Smooth muscle cell (in vitro differentiated cells): ENCODE measurements at regions not wholly inside any gene's neighbourhood (a gene's known extent, or its start where the extent isn't known, plus 50 kb on each side); places are given as distances from the start of the nearest gene placed in this dataset.
A peak's percentile ranks its signal among the peaks of the same experiment; 100 is the strongest.

Experiments used
- DNase-seq: peaks from one replicate; lab custom pipeline; 2025; ENCODE audit not compliant: unreplicated experiment; lab: John Stamatoyannopoulos, UW
- H2AFZ ChIP-seq: fragments of 200-600 bp; sonication (generic); 2 replicates; pipeline ENCODE4 v1.6.0; 2016; ENCODE audit warnings: antibody characterized with exemption, low read depth, mild to moderate bottlenecking
- H3F3A ChIP-seq: fragments of 200-600 bp; sonication (generic); 2 replicates; pipeline ENCODE4 v1.6.0; 2017; ENCODE audit warnings: antibody characterized with exemption, low read depth
- H3K27ac ChIP-seq: fragments of 200-600 bp; sonication (generic); 2 replicates; pipeline ENCODE4 v1.5.1; 2016; ENCODE audit warnings: low read depth, mild to moderate bottlenecking
- H3K27me3 ChIP-seq: fragments of 200-600 bp; sonication (generic); 2 replicates; pipeline ENCODE4 v1.6.1; 2016; ENCODE audit warnings: low read depth, mild to moderate bottlenecking
- H3K36me3 ChIP-seq: fragments of 200-600 bp; sonication (generic); 2 replicates; pipeline ENCODE4 v1.5.1; 2016; ENCODE audit warnings: low read depth
- H3K4me1 ChIP-seq: fragments of 200-600 bp; sonication (generic); 2 replicates; pipeline ENCODE4 v1.5.1; 2016; ENCODE audit warnings: low read depth
- H3K4me2 ChIP-seq: fragments of 200-600 bp; sonication (generic); 2 replicates; pipeline ENCODE4 v1.6.0; 2016; ENCODE audit warnings: mild to moderate bottlenecking
- H3K4me3 ChIP-seq: fragments of 200-600 bp; sonication (generic); 2 replicates; pipeline ENCODE4 v1.5.1; 2016; ENCODE audit warnings: mild to moderate bottlenecking
- H3K79me2 ChIP-seq: fragments of 200-600 bp; sonication (generic); 2 replicates; pipeline ENCODE4 v1.6.0; 2016; ENCODE audit warnings: low read depth, mild to moderate bottlenecking
- H3K9ac ChIP-seq: fragments of 200-600 bp; sonication (generic); 2 replicates; pipeline ENCODE4 v1.6.0; 2016; ENCODE audit warnings: low read depth
- H3K9me3 ChIP-seq: fragments of 200-600 bp; sonication (generic); replicated peaks from 2 replicates; pipeline ENCODE4 v1.5.1; 2016; ENCODE audit warnings: low read depth
- H4K20me1 ChIP-seq: fragments of 200-600 bp; sonication (generic); 2 replicates; pipeline ENCODE4 v1.6.0; 2016; ENCODE audit warnings: low read depth
- WGBS: methylation state at CpG from one replicate; pipeline ENCODE4 v1.1.7; 2016; ENCODE audit warnings: low lambda C conversion rate; 5-methylcytosine and 5-hydroxymethylcytosine counted together
- TF ChIP-seq, protein P1 (sequence below): fragments of 200-600 bp; sonication (generic); IDR thresholded peaks from 2 replicates; pipeline ENCODE4 v1.5.1; 2017; ENCODE audit warnings: borderline replicate concordance, mild to moderate bottlenecking, antibody characterized with exemption; ENCODE audit not compliant: insufficient read depth, poor library complexity, severe bottlenecking

GRCh38 chr15:46077220-46077619 lies 442.4 kb downstream of the SQOR start:
- Histone ChIP-seq H3K9ac (no peak overlapping the region), H3K27me3 (no peaks in the 10 kb centered on the region), H3F3A (no peaks in the 10 kb centered on the region), H3K4me2 (no peak overlapping the region), H2AFZ (no peak overlapping the region), H4K20me1 (no peaks in the 10 kb centered on the region), H3K27ac (no peak overlapping the region), H3K36me3 (no peaks in the 10 kb centered on the region), H3K9me3 (no peaks in the 10 kb centered on the region), H3K4me3 (no peak overlapping the region), H3K79me2 (no peaks in the 10 kb centered on the region), H3K4me1 (peaks cover 11% of the 10 kb centered on the region)
- 86% methylated on average over 2 of the region's 2 CpGs for WGBS
- TF ChIP-seq, protein P1, sequence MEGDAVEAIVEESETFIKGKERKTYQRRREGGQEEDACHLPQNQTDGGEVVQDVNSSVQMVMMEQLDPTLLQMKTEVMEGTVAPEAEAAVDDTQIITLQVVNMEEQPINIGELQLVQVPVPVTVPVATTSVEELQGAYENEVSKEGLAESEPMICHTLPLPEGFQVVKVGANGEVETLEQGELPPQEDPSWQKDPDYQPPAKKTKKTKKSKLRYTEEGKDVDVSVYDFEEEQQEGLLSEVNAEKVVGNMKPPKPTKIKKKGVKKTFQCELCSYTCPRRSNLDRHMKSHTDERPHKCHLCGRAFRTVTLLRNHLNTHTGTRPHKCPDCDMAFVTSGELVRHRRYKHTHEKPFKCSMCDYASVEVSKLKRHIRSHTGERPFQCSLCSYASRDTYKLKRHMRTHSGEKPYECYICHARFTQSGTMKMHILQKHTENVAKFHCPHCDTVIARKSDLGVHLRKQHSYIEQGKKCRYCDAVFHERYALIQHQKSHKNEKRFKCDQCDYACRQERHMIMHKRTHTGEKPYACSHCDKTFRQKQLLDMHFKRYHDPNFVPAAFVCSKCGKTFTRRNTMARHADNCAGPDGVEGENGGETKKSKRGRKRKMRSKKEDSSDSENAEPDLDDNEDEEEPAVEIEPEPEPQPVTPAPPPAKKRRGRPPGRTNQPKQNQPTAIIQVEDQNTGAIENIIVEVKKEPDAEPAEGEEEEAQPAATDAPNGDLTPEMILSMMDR, result no peak
- no peak for DNase-seq

- peak overlapping the region; percentile 78 for H2AFZ ChIP-seq
- no peak overlapping the region for H3K9ac ChIP-seq
- no peak for DNase-seq
- H3K27me3 ChIP-seq, result no peaks in the 10 kb centered on the region
- H3K36me3 ChIP-seq, result no peaks in the 10 kb centered on the region
- no peak overlapping the region for H3K4me2 ChIP-seq
- H4K20me1 ChIP-seq, result no peaks in the 10 kb centered on the region
- no peaks in the 10 kb centered on the region for H3K79me2 ChIP-seq
- no peak overlapping the region for H3K4me3 ChIP-seq
- H3F3A ChIP-seq, result no peaks in the 10 kb centered on the region
- 97% methylated on average over 3 of the region's 3 CpGs for WGBS
- TF ChIP-seq, protein P1, result no peak
- H3K27ac ChIP-seq, result no peak overlapping the region
- H3K4me1 ChIP-seq, result peaks cover 11% of the 10 kb centered on the region
- no peaks in the 10 kb centered on the region for H3K9me3 ChIP-seq
These were observed 444.2 kb downstream of the SQOR start for GRCh38 chr15:46079046-46079445.

- Histone ChIP-seq H3F3A (no peaks in the 10 kb centered on the region), H3K36me3 (no peaks in the 10 kb centered on the region), H3K9me3 (no peaks in the 10 kb centered on the region), H3K27me3 (no peaks in the 10 kb centered on the region), H3K79me2 (no peaks in the 10 kb centered on the region), H3K4me3 (no peak overlapping the region), H3K9ac (no peak overlapping the region), H3K4me2 (peak overlapping the region; percentile 35), H3K27ac (no peak overlapping the region), H3K4me1 (peaks cover 11% of the 10 kb centered on the region), H4K20me1 (no peaks in the 10 kb centered on the region), H2AFZ (peak overlapping the region; percentile 78)
- TF ChIP-seq, protein P1, result no peak
- 48% methylated on average over 7 of the region's 7 CpGs for WGBS
- no peak for DNase-seq
These were observed 445.2 kb downstream of the SQOR start for GRCh38 chr15:46080016-46080415.
